Fibroblast of mammary gland (primary cell): ENCODE measurements at regions not wholly inside any gene's neighbourhood (a gene's known extent, or its start where the extent isn't known, plus 50 kb on each side); places are given as distances from the start of the nearest gene placed in this dataset.
A peak's percentile ranks its signal among the peaks of the same experiment; 100 is the strongest.

Experiments
- DNase-seq: peaks from one replicate; pipeline ENCODE4 v3.0.0-alpha.2; 2010; ENCODE audit warnings: low read depth
- H3K4me3 ChIP-seq: 2 replicates; pipeline ENCODE4 v1.5.1; 2011; ENCODE audit warnings: low read depth, mild to moderate bottlenecking, low read length, moderate library complexity; ENCODE audit not compliant: control insufficient read depth
- TF ChIP-seq, protein P1 (sequence below): conservative IDR thresholded peaks from 2 replicates; pipeline ENCODE4 v1.5.1; 2011; ENCODE audit warnings: low read depth, low read length, inconsistent platforms; ENCODE audit not compliant: control insufficient read depth, insufficient read depth

DNA sequence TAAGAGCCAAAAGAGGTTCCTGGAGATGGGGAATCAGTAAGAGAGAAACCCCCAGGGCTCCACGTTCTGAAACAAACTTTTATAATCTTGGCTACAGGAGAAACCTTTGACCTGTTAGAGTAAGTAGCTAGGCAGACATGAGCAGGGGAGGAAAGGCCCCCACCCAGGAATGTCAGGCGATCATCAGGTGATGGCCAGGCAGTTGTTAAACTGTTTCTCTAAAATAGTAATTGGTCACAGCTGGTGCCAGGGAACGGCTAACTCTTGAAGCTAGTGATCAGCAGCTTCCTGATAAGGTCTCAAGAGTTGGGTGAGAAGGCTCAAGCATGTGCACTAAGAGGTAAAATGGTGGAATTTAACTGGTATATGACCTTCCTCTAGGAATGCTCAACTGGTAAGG lies 263.8 kb downstream of the HDGFL1 start:
- no peak overlapping the region for H3K4me3 ChIP-seq
- TF ChIP-seq, protein P1, sequence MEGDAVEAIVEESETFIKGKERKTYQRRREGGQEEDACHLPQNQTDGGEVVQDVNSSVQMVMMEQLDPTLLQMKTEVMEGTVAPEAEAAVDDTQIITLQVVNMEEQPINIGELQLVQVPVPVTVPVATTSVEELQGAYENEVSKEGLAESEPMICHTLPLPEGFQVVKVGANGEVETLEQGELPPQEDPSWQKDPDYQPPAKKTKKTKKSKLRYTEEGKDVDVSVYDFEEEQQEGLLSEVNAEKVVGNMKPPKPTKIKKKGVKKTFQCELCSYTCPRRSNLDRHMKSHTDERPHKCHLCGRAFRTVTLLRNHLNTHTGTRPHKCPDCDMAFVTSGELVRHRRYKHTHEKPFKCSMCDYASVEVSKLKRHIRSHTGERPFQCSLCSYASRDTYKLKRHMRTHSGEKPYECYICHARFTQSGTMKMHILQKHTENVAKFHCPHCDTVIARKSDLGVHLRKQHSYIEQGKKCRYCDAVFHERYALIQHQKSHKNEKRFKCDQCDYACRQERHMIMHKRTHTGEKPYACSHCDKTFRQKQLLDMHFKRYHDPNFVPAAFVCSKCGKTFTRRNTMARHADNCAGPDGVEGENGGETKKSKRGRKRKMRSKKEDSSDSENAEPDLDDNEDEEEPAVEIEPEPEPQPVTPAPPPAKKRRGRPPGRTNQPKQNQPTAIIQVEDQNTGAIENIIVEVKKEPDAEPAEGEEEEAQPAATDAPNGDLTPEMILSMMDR = no peak
- DNase-seq = no peak

DNA sequence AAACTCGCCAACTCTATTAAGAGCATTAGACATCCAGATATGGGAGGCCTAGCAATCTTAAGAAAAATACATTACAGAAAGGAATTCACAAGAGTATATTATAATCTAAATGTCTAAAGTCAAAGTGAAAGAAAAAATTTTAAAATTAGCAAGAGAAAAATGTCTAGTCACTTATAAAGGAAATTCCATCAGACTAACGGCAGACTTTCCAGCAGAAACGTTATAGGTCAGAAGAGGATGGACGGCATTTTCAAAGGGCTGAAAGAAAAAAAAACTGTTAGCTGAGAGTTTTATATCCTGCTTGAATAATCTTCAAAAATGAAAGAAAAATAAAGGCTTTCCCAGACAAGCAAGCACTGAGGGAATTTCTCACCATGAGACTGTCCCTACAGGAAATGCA lies 269.0 kb downstream of the HDGFL1 start:
- peak; percentile 11 for DNase-seq
- no peak overlapping the region for H3K4me3 ChIP-seq
- TF ChIP-seq, protein P1 = no peak

DNA sequence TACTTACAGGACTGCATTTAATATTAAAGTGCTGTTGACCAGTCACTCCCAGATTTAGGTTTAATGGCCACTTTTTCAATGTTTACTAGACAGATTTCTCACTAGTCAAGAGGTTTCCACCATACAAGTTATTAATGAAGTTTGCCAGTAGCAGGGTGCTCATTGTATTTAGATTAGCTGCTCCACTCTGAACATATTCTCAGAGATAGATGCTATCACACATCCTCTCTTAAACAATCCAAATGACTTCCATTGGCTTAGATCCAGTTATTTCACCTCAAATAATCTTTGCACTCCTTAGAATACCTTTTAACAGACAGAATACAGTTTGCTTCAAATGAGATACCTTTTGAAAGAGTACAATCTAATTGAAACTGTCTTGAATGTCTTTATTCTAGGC lies 276.1 kb downstream of the HDGFL1 start:
- TF ChIP-seq, protein P1 = no peak
- H3K4me3 ChIP-seq = no peak overlapping the region
- DNase-seq = no peak

DNA sequence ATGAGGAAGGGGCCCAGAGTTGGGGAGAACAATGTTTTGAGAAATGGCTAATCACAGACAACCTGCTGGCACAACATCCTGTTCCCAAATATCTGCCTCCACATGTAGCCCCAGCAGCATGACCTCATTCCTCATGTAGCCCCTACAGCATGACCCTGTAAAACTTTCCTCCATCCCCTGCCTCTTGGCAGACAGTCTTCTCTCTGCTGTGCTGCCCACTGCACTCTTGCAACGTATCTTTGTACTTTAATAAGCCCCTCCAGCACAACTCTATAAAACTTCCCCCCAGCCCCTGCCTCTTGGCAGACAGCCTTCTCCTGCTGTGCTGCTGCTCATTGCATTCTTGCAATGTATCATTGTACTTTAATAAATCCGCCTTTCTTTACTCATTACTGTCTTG lies 278.8 kb downstream of the HDGFL1 start:
- no peak overlapping the region for H3K4me3 ChIP-seq
- TF ChIP-seq, protein P1 = no peak
- no peak for DNase-seq

DNA sequence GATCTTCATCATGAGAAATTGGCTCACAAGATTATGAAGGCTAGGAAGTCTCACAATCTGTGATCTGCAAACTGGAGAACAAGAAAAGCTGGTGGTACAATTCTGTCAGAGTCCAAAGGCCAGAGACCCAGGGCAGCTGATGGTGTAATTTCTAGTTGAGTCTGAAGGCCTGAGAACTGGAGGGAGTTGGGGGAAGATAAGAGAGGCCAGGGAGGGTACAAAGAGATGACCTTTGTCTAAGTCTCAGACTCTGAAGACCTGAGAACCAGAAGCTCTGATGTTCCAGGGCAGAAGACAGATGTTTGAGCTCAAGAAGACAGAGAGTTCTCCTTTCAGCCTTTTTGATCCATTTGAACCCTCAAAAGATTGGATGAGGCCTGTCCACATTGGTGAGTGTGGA lies 280.6 kb downstream of the HDGFL1 start:
- TF ChIP-seq, protein P1 = no peak
- DNase-seq = no peak
- H3K4me3 ChIP-seq = no peak overlapping the region

DNA sequence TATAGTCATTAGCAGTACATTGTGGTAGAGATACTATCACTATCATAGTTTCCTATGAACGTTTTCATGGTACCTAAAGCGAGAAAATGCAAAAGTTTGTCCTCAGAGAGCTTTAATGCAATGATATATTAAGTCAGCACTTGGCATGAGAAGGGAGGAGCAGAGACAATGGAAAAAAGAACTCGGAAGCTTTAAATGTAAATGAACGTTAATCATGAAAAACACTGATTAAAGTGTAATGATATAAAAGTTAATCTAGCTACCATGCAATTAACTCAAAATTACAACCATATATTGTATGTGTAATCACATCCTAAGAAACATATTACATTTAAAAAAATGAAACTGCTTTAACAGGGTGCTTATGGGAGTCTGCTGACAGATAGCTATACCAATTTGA lies 282.7 kb downstream of the HDGFL1 start:
- H3K4me3 ChIP-seq = no peak overlapping the region
- TF ChIP-seq, protein P1 = no peak
- DNase-seq = no peak

DNA sequence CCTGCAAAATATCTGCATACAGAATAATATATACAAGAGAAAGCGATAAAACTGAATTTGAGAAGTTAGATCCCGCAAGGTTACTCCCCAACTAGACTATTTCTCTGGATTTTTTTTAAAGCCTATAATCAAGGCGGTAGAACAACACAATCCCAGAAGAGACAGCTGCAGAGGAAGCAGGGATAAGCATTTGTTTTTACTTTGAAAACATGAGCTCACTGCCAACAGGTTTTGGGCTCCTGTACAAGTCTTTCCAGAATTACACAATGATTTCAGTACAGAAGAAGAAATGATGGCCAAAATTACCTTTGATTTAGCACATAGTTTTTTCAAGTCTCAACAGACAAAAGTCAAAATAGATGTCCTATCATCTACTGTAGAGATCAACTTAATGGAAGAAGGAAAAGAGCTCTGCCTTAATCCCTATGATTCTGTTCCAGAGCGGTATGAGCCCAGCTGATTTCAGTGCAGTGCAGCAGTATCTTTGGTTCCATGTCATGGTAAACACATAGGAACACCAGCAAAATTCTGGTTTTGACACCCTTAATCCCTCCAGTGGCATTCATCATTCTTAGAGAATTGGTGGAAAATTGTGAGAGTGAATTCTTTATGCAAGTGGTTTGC lies 304.3 kb downstream of the HDGFL1 start:
- TF ChIP-seq, protein P1 = no peak
- peak; percentile 62 for DNase-seq
- no peak overlapping the region for H3K4me3 ChIP-seq
